HUES6 (cell line): ENCODE measurements at regions not wholly inside any gene's neighbourhood (a gene's known extent, or its start where the extent isn't known, plus 50 kb on each side); places are given as distances from the start of the nearest gene placed in this dataset.
"Not testable (repeated sequence)": the region's sequence is repeated elsewhere in the genome, so short reads cannot be mapped to it uniquely, and the experiment has no call there.

Source experiments
- H3K27ac ChIP-seq: 2 replicates; pipeline ENCODE4 v1.7.0; 2013; ENCODE audit warnings: low read depth, mild to moderate bottlenecking, low read length, inconsistent platforms
- H3K27me3 ChIP-seq: 2 replicates; pipeline ENCODE4 v1.6.1; 2013; ENCODE audit warnings: low read length; ENCODE audit not compliant: control insufficient read depth, insufficient read depth
- H3K36me3 ChIP-seq: 2 replicates; pipeline ENCODE4 v1.6.1; 2013; ENCODE audit warnings: low read length; ENCODE audit not compliant: control insufficient read depth, insufficient read depth
- H3K4me1 ChIP-seq: 2 replicates; pipeline ENCODE4 v1.6.1; 2013; ENCODE audit warnings: low read length; ENCODE audit not compliant: control insufficient read depth, insufficient read depth
- H3K4me3 ChIP-seq: 2 replicates; pipeline ENCODE4 v1.5.1; 2013; ENCODE audit warnings: low read depth, low read length
- H3K9ac ChIP-seq: one replicate; pipeline ENCODE4 v1.6.1; 2013; ENCODE audit warnings: mild to moderate bottlenecking, low read length
- H3K9me3 ChIP-seq: 2 replicates; pipeline ENCODE4 v1.6.1; 2013; ENCODE audit warnings: low read depth, low read length; ENCODE audit not compliant: control insufficient read depth, insufficient read depth

- Histone ChIP-seq H3K9ac (no peak overlapping the region), H3K9me3 (no peaks in the 10 kb centered on the region), H3K27ac (no peak overlapping the region), H3K27me3 (no peaks in the 10 kb centered on the region), H3K36me3 (no peaks in the 10 kb centered on the region), H3K4me3 (no peak overlapping the region; the same call in 1 of the 2 replicates), H3K4me1 (no peaks in the 10 kb centered on the region)
These were observed 969.2 kb upstream of the COX7C start for GRCh38 chr5:85648495-85648894.

- no peak overlapping the region for H3K4me3 ChIP-seq
These were observed 966.0 kb upstream of the COX7C start for GRCh38 chr5:85651731-85652130.

GRCh38 chr5:85654144-85654543 lies 963.6 kb upstream of the COX7C start:
- H3K9me3 ChIP-seq, result peaks cover 15% of the 10 kb centered on the region
- not testable (repeated sequence) for H3K4me3 ChIP-seq

More at GRCh38 chr5:85651731-85652130, 966.0 kb upstream of the COX7C start:
- Histone ChIP-seq H3K27ac (no peak overlapping the region), H3K27me3 (no peaks in the 10 kb centered on the region), H3K9ac (no peak overlapping the region), H3K36me3 (no peaks in the 10 kb centered on the region), H3K4me1 (no peaks in the 10 kb centered on the region), H3K9me3 (peaks cover 15% of the 10 kb centered on the region)

GRCh38 chr5:85656050-85656449 lies 961.7 kb upstream of the COX7C start:
- no peaks in the 10 kb centered on the region for H3K4me1 ChIP-seq
- H3K9ac ChIP-seq, result no peak overlapping the region
- no peak overlapping the region for H3K27ac ChIP-seq
- H3K9me3 ChIP-seq, result peaks cover 15% of the 10 kb centered on the region
- no peaks in the 10 kb centered on the region for H3K36me3 ChIP-seq
- no peaks in the 10 kb centered on the region for H3K27me3 ChIP-seq
- no peak overlapping the region for H3K4me3 ChIP-seq

More at GRCh38 chr5:85654144-85654543, 963.6 kb upstream of the COX7C start:
- H3K9ac ChIP-seq, H3K27me3 ChIP-seq, H3K36me3 ChIP-seq, H3K27ac ChIP-seq, H3K4me1 ChIP-seq: not testable (repeated sequence)

- not testable (repeated sequence) for H3K4me3 ChIP-seq, H3K27ac ChIP-seq, H3K4me1 ChIP-seq, H3K36me3 ChIP-seq, H3K27me3 ChIP-seq, H3K9ac ChIP-seq
- peaks cover 15% of the 10 kb centered on the region for H3K9me3 ChIP-seq
These were observed 960.4 kb upstream of the COX7C start for GRCh38 chr5:85657328-85657727.

- Histone ChIP-seq H3K27ac (peak overlapping the region; percentile 77; the same call in 1 of the 2 replicates), H3K4me3 (peak overlapping the region; percentile 60), H3K9ac (peak overlapping the region; percentile 71)
- H3K36me3 ChIP-seq, H3K27me3 ChIP-seq, H3K4me1 ChIP-seq, H3K9me3 ChIP-seq: not testable (repeated sequence)
These were observed 954.6 kb upstream of the COX7C start for GRCh38 chr5:85662969-85663707.

GRCh38 chr5:85663708-85664031 lies 954.1 kb upstream of the COX7C start:
- Histone ChIP-seq H3K36me3 (no peaks in the 10 kb centered on the region), H3K9me3 (0 out of 2 replicates have a peak, but pooled peaks cover 3% of the 10 kb centered on the region), H3K27me3 (no peaks in the 10 kb centered on the region), H3K4me3 (peak overlapping the region; percentile 60), H3K4me1 (no peaks in the 10 kb centered on the region), H3K9ac (peak overlapping the region; percentile 71), H3K27ac (peak overlapping the region; percentile 77; the same call in 1 of the 2 replicates)

- no peak overlapping the region for H3K27ac ChIP-seq
These were observed 947.3 kb upstream of the COX7C start for GRCh38 chr5:85670417-85670816.

GRCh38 chr5:85671223-85671970 lies 946.3 kb upstream of the COX7C start:
- Histone ChIP-seq H3K36me3 (no peaks in the 10 kb centered on the region), H3K4me3 (no peak overlapping the region), H3K9ac (no peak overlapping the region), H3K27ac (no peak overlapping the region), H3K9me3 (no peaks in the 10 kb centered on the region), H3K4me1 (no peaks in the 10 kb centered on the region), H3K27me3 (no peaks in the 10 kb centered on the region)

More at GRCh38 chr5:85670417-85670816, 947.3 kb upstream of the COX7C start:
- Histone ChIP-seq H3K36me3 (no peaks in the 10 kb centered on the region), H3K4me3 (no peak overlapping the region), H3K4me1 (no peaks in the 10 kb centered on the region), H3K9me3 (no peaks in the 10 kb centered on the region), H3K27me3 (no peaks in the 10 kb centered on the region), H3K9ac (no peak overlapping the region)

GRCh38 chr5:85681871-85682270 lies 935.9 kb upstream of the COX7C start:
- H3K27me3 ChIP-seq, result no peaks in the 10 kb centered on the region
- H3K9me3 ChIP-seq, result no peaks in the 10 kb centered on the region
- H3K27ac ChIP-seq, result no peak overlapping the region
- no peak overlapping the region for H3K9ac ChIP-seq
- H3K4me1 ChIP-seq, result peaks cover 3% of the 10 kb centered on the region; the same call in 1 of the 2 replicates
- H3K4me3 ChIP-seq, result no peak overlapping the region
- H3K36me3 ChIP-seq, result no peaks in the 10 kb centered on the region

- Histone ChIP-seq H3K9me3 (no peaks in the 10 kb centered on the region), H3K27me3 (no peaks in the 10 kb centered on the region), H3K27ac (no peak overlapping the region), H3K4me1 (peaks cover 5% of the 10 kb centered on the region; the same call in 1 of the 2 replicates), H3K9ac (no peak overlapping the region), H3K36me3 (no peaks in the 10 kb centered on the region), H3K4me3 (no peak overlapping the region)
These were observed 933.4 kb upstream of the COX7C start for GRCh38 chr5:85684351-85684750.
